Adrenal gland (tissue), 5 donors: ENCODE measurements at regions not wholly inside any gene's neighbourhood (a gene's known extent, or its start where the extent isn't known, plus 50 kb on each side); places are given as distances from the start of the nearest gene placed in this dataset.

ENCODE experiments used
- CTCF ChIP-seq, 6 experiments: fragments of 450-650 bp in 4 of 6; fragments of 200-600 bp in 2 of 6; sonication (generic) in 1 of 6; IDR thresholded peaks; 1 replicate in 5 of 6; 2 replicates in 1 of 6; pipeline versions ENCODE4 v1.5.1 to v1.8.0; 2016 to 2021; ENCODE audit warnings: antibody characterized with exemption in 6 of 6, mild to moderate bottlenecking in 2 of 6, moderate library complexity in 1 of 6
- POLR2A ChIP-seq, 2 donors: fragments of 450-650 bp; IDR thresholded peaks; one replicate each; pipeline ENCODE4 v1.6.1; 2017; ENCODE audit warnings: antibody characterized with exemption in 2 of 2, mild to moderate bottlenecking in 2 of 2, moderate library complexity in 1 of 2
- donor health status: DM: no; HTN: no; CAD: no.

- TF ChIP-seq POLR2A (IDR thresholded peaks at IDR 0.05) (no peak), CTCF (IDR thresholded peaks at IDR 0.05) (no peak)
Observed at GRCh38 chr9:104999136-104999535, 71.2 kb upstream of the ABCA1 start.
